HepG2 (cell line): ENCODE measurements at regions not wholly inside any gene's neighbourhood (a gene's known extent, or its start where the extent isn't known, plus 50 kb on each side); places are given as distances from the start of the nearest gene placed in this dataset.

Experiments
- AHDC1 ChIP-seq: sonication (generic); formaldehyde crosslinking; IDR thresholded peaks from 2 replicates; pipeline ENCODE4 v1.5.1; 2020; ENCODE audit warnings: mild to moderate bottlenecking, missing genetic modification reagents, borderline replicate concordance
- ARHGAP35 ChIP-seq: sonication (generic); formaldehyde crosslinking; IDR thresholded peaks from 2 replicates; pipeline ENCODE4 v1.9.0; 2022; ENCODE audit warnings: mild to moderate bottlenecking, inconsistent platforms, moderate library complexity, missing genetic modification reagents, borderline replicate concordance
- KDM1A ChIP-seq: IDR thresholded peaks from 2 replicates; pipeline ENCODE4 v1.6.1; 2016; ENCODE audit warnings: missing compliant biosample characterization
- KLF13 ChIP-seq: sonication (generic); formaldehyde crosslinking; IDR thresholded peaks from 2 replicates; pipeline ENCODE4 v1.4.0; 2020; ENCODE audit warnings: mild to moderate bottlenecking, missing genetic modification reagents
- PAXIP1 ChIP-seq: sonication (generic); formaldehyde crosslinking; conservative IDR thresholded peaks from 2 replicates; pipeline ENCODE4 v1.4.0; 2020; ENCODE audit warnings: mild to moderate bottlenecking, missing genetic modification reagents, moderate library complexity
- SRSF1 ChIP-seq: fragments of 200-400 bp; formaldehyde crosslinking; optimal IDR thresholded peaks from 2 replicates; pipeline ENCODE3; 2017; ENCODE audit warnings: mild to moderate bottlenecking, low read depth, low read length, moderate library complexity
- TP53 ChIP-seq: sonication (generic); formaldehyde crosslinking; conservative IDR thresholded peaks from 2 replicates; pipeline ENCODE4 v1.4.0; 2020; ENCODE audit warnings: missing genetic modification reagents
- TSC22D2 ChIP-seq: sonication (generic); formaldehyde crosslinking; IDR thresholded peaks from 2 replicates; pipeline ENCODE4 v1.5.1; 2020; ENCODE audit warnings: missing genetic modification reagents, mild to moderate bottlenecking, borderline replicate concordance
- ZBTB1 ChIP-seq: sonication (generic); formaldehyde crosslinking; IDR thresholded peaks from 2 replicates; pipeline ENCODE4 v1.4.0; 2020; ENCODE audit warnings: missing genetic modification reagents, borderline replicate concordance
- ZBTB33 ChIP-seq: sonication (generic); formaldehyde crosslinking; IDR thresholded peaks from 2 replicates; pipeline ENCODE4 v1.4.0; 2020; ENCODE audit warnings: missing genetic modification reagents
- ZNF407 ChIP-seq: sonication (generic); formaldehyde crosslinking; IDR thresholded peaks from one replicate; pipeline ENCODE4 v1.5.1; 2020; ENCODE audit warnings: mild to moderate bottlenecking, missing genetic modification reagents; ENCODE audit errors: not compliant biosample characterization
- ZNF570 ChIP-seq: sonication (generic); formaldehyde crosslinking; IDR thresholded peaks from 2 replicates; pipeline ENCODE4 v1.4.0; 2020; ENCODE audit warnings: mild to moderate bottlenecking, missing genetic modification reagents, borderline replicate concordance
- ZSCAN29 ChIP-seq: sonication (generic); formaldehyde crosslinking; conservative IDR thresholded peaks from 2 replicates; pipeline ENCODE4 v1.4.0; 2020; ENCODE audit warnings: mild to moderate bottlenecking, missing genetic modification reagents
- TF ChIP-seq, protein P1 (sequence below): sonication (generic); IDR thresholded peaks from 2 replicates; pipeline ENCODE4 v1.6.1; 2016; ENCODE audit warnings: low read depth, borderline replicate concordance

DNA sequence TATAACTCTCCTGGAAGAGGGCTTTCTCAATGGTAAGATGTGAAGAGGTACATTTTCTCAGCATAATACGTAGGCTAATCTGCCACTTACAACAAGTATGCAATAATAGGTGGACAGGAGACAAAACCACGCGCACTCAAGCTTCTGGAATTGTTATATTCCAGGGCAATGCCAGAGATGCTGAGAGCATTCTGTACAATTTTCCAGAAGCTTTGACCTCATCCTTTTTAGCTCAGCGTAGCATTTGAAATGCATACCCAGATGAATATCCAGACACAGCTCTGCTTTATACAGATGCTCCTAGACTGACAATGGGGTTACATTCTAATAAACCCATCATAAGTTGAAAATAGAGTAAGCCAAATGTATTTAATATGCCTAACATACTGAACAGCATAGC lies 1492.4 kb upstream of the FLRT2 start:
- TF ChIP-seq TP53 (no peak), PAXIP1 (no peak), TSC22D2 (CRISPR knock-in tag) (no peak), AHDC1 (no peak), ZSCAN29 (no peak), SRSF1 (no peak), KLF13 (CRISPR knock-in tag) (no peak), ZBTB1 (CRISPR knock-in tag) (no peak), ZNF570 (CRISPR knock-in tag) (no peak), KDM1A (CRISPR knock-in tag) (no peak), ZBTB33 (CRISPR knock-in tag) (no peak), ARHGAP35 (no peak), ZNF407 (CRISPR knock-in tag) (no peak)
- TF ChIP-seq, protein P1, sequence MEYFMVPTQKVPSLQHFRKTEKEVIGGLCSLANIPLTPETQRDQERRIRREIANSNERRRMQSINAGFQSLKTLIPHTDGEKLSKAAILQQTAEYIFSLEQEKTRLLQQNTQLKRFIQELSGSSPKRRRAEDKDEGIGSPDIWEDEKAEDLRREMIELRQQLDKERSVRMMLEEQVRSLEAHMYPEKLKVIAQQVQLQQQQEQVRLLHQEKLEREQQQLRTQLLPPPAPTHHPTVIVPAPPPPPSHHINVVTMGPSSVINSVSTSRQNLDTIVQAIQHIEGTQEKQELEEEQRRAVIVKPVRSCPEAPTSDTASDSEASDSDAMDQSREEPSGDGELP, result no peak
